Psoas muscle (tissue), 7 donors: ENCODE measurements at regions not wholly inside any gene's neighbourhood (a gene's known extent, or its start where the extent isn't known, plus 50 kb on each side); places are given as distances from the start of the nearest gene placed in this dataset.

Experiments
- ATAC-seq, 4 donors: fragments of 200-7000 bp; cut with Tn5 transposase; one replicate each; pipeline ENCODE4 v1.9.1; 2020; ENCODE audit warnings: moderate library complexity in 3 of 4, mild to moderate bottlenecking in 2 of 4
- DNase-seq, 2 donors: peaks; one replicate each; pipeline ENCODE4 v3.0.0-alpha.2; 2020
- H3K27ac ChIP-seq: fragments of 200-600 bp; one replicate; pipeline ENCODE4 v1.8.0; 2022
- H3K27me3 ChIP-seq, 3 donors: fragments of 200-600 bp in 1 of 3; one replicate each; pipeline versions ENCODE4 v1.6.1 to v1.8.0; 2013 to 2022; ENCODE audit warnings: low read length in 2 of 3, mild to moderate bottlenecking in 2 of 3, moderate library complexity in 1 of 3; ENCODE audit not compliant: insufficient read depth in 3 of 3
- H3K36me3 ChIP-seq, 2 donors: fragments of 200-600 bp in 1 of 2; one replicate each; pipeline versions ENCODE4 v1.6.1 to v1.8.0; 2013 to 2022; ENCODE audit warnings: low read depth in 1 of 2, mild to moderate bottlenecking in 1 of 2, moderate library complexity in 1 of 2; ENCODE audit not compliant: insufficient read depth in 1 of 2
- H3K4me1 ChIP-seq: fragments of 200-600 bp; one replicate; pipeline ENCODE4 v1.8.0; 2022
- H3K4me3 ChIP-seq: fragments of 200-600 bp; one replicate; pipeline ENCODE4 v1.8.0; 2022; ENCODE audit warnings: mild to moderate bottlenecking
- H3K9me3 ChIP-seq: fragments of 200-600 bp; one replicate; pipeline ENCODE4 v1.8.0; 2022
- CTCF ChIP-seq: fragments of 200-600 bp; IDR thresholded peaks from one replicate; pipeline ENCODE4 v1.8.0; 2022; ENCODE audit warnings: antibody characterized with exemption
- WGBS, 3 donors: extraction: QIAGEN DNeasy Blood & Tissue Kit; methylation state at CpG; one replicate each; pipeline versions ENCODE4 v1.1.6 to v1.1.7; 2013; 5-methylcytosine and 5-hydroxymethylcytosine counted together
- intact Hi-C, 2 donors: fragments of 100-400 bp; cut with DNase I; formaldehyde crosslinking; loops; one replicate each; pipeline versions ENCODE4 v1.11.0 to v1.14.2; 2022
- donor health status: healthy with polysubstance abuse.
- donor health status: DM: no; HTN: no; CAD: no; lungs with moderate emphysema.
- donor health status: Bipolar disorder and iron deficiency.
- donor health status: healthy.
- donor health status: DM: yes; HTN: yes; CAD: no.
- donor health status: DM: no; HTN: no; CAD: no.
- donor health status: DM: yes; HTN: yes; CAD: no.

- no peak overlapping the region for H3K4me3 ChIP-seq
- TF ChIP-seq CTCF, result no peak
- intact Hi-C loops, result no loop called here
- no peak for ATAC-seq
- no peaks in the 10 kb centered on the region for H3K27me3 ChIP-seq
- DNase-seq, result no peak
- H3K9me3 ChIP-seq, result no peaks in the 10 kb centered on the region
- 75 to 80% (median 78%) methylated on average over 10 of the region's 10 CpGs for WGBS, 3 donors
- H3K27ac ChIP-seq, result no peak overlapping the region
- no peaks in the 10 kb centered on the region for H3K4me1 ChIP-seq
- no peaks in the 10 kb centered on the region for H3K36me3 ChIP-seq
Measured at GRCh38 chr5:8576178-8576577, 707.2 kb downstream of the MTRR start.

GRCh38 chr5:8577792-8578191 lies 708.8 kb downstream of the MTRR start:
- 74 to 75% (median 74%) methylated on average over 3 of the region's 3 CpGs for WGBS, 3 donors
- no peaks in the 10 kb centered on the region for H3K9me3 ChIP-seq
- no peak for TF ChIP-seq CTCF
- H3K27me3 ChIP-seq, result no peaks in the 10 kb centered on the region
- no peaks in the 10 kb centered on the region for H3K36me3 ChIP-seq
- intact Hi-C loops, result no loop called here
- no peaks in the 10 kb centered on the region for H3K4me1 ChIP-seq
- ATAC-seq (no peak), DNase-seq (no peak)
- H3K27ac ChIP-seq, result no peak overlapping the region
- no peak overlapping the region for H3K4me3 ChIP-seq

GRCh38 chr5:8580298-8580697 lies 711.4 kb downstream of the MTRR start:
- WGBS, 3 donors, result 57 to 67% (median 61%) methylated on average over 3 to 4 of the region's 4 CpGs
- intact Hi-C loops, result no loop called here

GRCh38 chr5:8581047-8581446 lies 712.1 kb downstream of the MTRR start:
- H3K9me3 ChIP-seq, result no peaks in the 10 kb centered on the region
- no peak overlapping the region for H3K4me3 ChIP-seq
- intact Hi-C loops, result no loop called here
- no peaks in the 10 kb centered on the region for H3K4me1 ChIP-seq
- WGBS, 3 donors, result 76 to 82% (median 80%) methylated on average over 2 of the region's 2 CpGs
- no peak for DNase-seq
- ATAC-seq, result no peak
- H3K27me3 ChIP-seq, result no peaks in the 10 kb centered on the region
- H3K36me3 ChIP-seq, result no peaks in the 10 kb centered on the region
- no peak overlapping the region for H3K27ac ChIP-seq
- no peak for TF ChIP-seq CTCF

More at GRCh38 chr5:8580298-8580697, 711.4 kb downstream of the MTRR start:
- Histone ChIP-seq H3K27me3 (no peaks in the 10 kb centered on the region), H3K27ac (no peak overlapping the region), H3K9me3 (no peaks in the 10 kb centered on the region), H3K4me3 (no peak overlapping the region), H3K36me3 (no peaks in the 10 kb centered on the region), H3K4me1 (no peaks in the 10 kb centered on the region)
- DNase-seq (no peak), ATAC-seq (no peak)
- TF ChIP-seq CTCF, result no peak

- ATAC-seq, result no peak
- Histone ChIP-seq H3K4me3 (no peak overlapping the region), H3K27ac (no peak overlapping the region), H3K4me1 (no peaks in the 10 kb centered on the region), H3K27me3 (no peaks in the 10 kb centered on the region), H3K9me3 (no peaks in the 10 kb centered on the region), H3K36me3 (no peaks in the 10 kb centered on the region)
- DNase-seq, result no peak
- no peak for TF ChIP-seq CTCF
- 53 to 58% (median 58%) methylated on average over 3 of the region's 3 CpGs for WGBS, 3 donors
- intact Hi-C loops, result no loop called here
Measured at GRCh38 chr5:8585230-8586018, 716.5 kb downstream of the MTRR start.
